ENCODE measurements at regions not wholly inside any gene's neighbourhood (a gene's known extent, or its start where the extent isn't known, plus 50 kb on each side); places are given as distances from the start of the nearest gene placed in this dataset.

- Histone ChIP-seq H3K9me3 (ENCODE audit: control insufficient read depth, insufficient read depth, low read length) (peaks cover 27% of the 10 kb centered on the region), H3K27me3 (ENCODE audit: control insufficient read depth, insufficient read depth, low read length) (no peaks in the 10 kb centered on the region), H3K9ac (ENCODE audit: low read depth, low read length) (no peak overlapping the region), H3K4me3 (ENCODE audit: low read depth, low read length) (no peak overlapping the region), H3K4me1 (ENCODE audit: control insufficient read depth, insufficient read depth, low read length) (no peaks in the 10 kb centered on the region), H3K36me3 (ENCODE audit: control insufficient read depth, insufficient read depth, low read length) (no peaks in the 10 kb centered on the region)
Measured at GRCh38 chr10:90136731-90137316, 435.4 kb downstream of the KIF20B start.

GRCh38 chr10:90138844-90139243 lies 437.5 kb downstream of the KIF20B start:
- Histone ChIP-seq H3K9ac (ENCODE audit: low read depth, low read length) (no peak overlapping the region), H3K4me3 (ENCODE audit: low read depth, low read length) (no peak overlapping the region), H3K9me3 (ENCODE audit: control insufficient read depth, insufficient read depth, low read length) (peaks cover 27% of the 10 kb centered on the region), H3K36me3 (ENCODE audit: control insufficient read depth, insufficient read depth, low read length) (no peaks in the 10 kb centered on the region), H3K27me3 (ENCODE audit: control insufficient read depth, insufficient read depth, low read length) (no peaks in the 10 kb centered on the region), H3K4me1 (ENCODE audit: control insufficient read depth, insufficient read depth, low read length) (no peaks in the 10 kb centered on the region)

- H3K36me3 ChIP-seq (ENCODE audit: control insufficient read depth, insufficient read depth, low read length) = no peaks in the 10 kb centered on the region
- H3K27me3 ChIP-seq (ENCODE audit: control insufficient read depth, insufficient read depth, low read length) = no peaks in the 10 kb centered on the region
- peaks cover 14% of the 10 kb centered on the region for H3K9me3 ChIP-seq (ENCODE audit: control insufficient read depth, insufficient read depth, low read length)
- H3K4me1 ChIP-seq (ENCODE audit: control insufficient read depth, insufficient read depth, low read length) = peaks cover 4% of the 10 kb centered on the region
- H3K9ac ChIP-seq (ENCODE audit: low read depth, low read length) = no peak overlapping the region
- H3K4me3 ChIP-seq (ENCODE audit: low read depth, low read length) = no peak overlapping the region
Measured at GRCh38 chr10:90141791-90142190, 440.4 kb downstream of the KIF20B start.

GRCh38 chr10:90143937-90144336 lies 442.5 kb downstream of the KIF20B start:
- Histone ChIP-seq H3K36me3 (ENCODE audit: control insufficient read depth, insufficient read depth, low read length) (no peaks in the 10 kb centered on the region), H3K9ac (ENCODE audit: low read depth, low read length) (no peak overlapping the region), H3K4me1 (ENCODE audit: control insufficient read depth, insufficient read depth, low read length) (peaks cover 4% of the 10 kb centered on the region), H3K4me3 (ENCODE audit: low read depth, low read length) (no peak overlapping the region), H3K9me3 (ENCODE audit: control insufficient read depth, insufficient read depth, low read length) (no peaks in the 10 kb centered on the region), H3K27me3 (ENCODE audit: control insufficient read depth, insufficient read depth, low read length) (no peaks in the 10 kb centered on the region)

DNA sequence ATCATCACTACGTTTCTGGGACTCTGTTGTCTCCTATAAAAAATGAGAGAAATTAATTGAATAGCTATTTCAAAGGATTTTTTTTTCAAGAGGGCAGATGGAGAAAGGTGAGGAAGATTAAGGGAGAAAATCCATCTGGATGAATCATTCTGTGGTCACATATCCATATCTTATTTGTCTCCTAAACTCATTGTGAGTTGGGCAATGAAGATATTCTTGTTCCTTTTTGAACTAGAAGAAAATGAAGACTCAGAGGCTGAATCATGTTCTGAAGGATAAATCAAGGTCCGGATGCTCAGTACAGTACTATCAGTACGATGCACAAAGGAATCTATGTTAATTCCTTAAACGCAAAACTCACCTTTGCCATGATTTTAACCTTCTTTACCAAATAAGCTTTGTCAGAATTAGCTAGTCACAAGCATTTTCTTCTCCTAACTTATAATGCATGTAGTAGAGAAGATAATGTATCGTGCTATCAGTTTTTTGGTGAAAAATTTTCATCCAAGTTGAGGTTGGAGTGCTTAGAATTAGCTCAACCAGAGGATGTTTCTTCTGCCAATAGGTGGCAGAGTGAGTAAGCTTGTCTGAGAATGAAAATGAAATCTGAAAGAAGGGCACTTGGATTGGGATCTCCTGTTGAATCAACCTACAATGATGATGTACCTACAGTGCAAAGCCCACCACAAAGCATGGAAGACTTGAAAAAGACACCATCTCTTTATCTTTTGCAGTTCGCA lies 446.9 kb downstream of the KIF20B start:
- Histone ChIP-seq H3K9ac (ENCODE audit: low read depth, low read length) (no peak overlapping the region), H3K4me1 (ENCODE audit: control insufficient read depth, insufficient read depth, low read length) (peaks cover 12% of the 10 kb centered on the region), H3K4me3 (ENCODE audit: low read depth, low read length) (no peak overlapping the region), H3K36me3 (ENCODE audit: control insufficient read depth, insufficient read depth, low read length) (no peaks in the 10 kb centered on the region), H3K9me3 (ENCODE audit: control insufficient read depth, insufficient read depth, low read length) (no peaks in the 10 kb centered on the region), H3K27me3 (ENCODE audit: control insufficient read depth, insufficient read depth, low read length) (no peaks in the 10 kb centered on the region)

DNA sequence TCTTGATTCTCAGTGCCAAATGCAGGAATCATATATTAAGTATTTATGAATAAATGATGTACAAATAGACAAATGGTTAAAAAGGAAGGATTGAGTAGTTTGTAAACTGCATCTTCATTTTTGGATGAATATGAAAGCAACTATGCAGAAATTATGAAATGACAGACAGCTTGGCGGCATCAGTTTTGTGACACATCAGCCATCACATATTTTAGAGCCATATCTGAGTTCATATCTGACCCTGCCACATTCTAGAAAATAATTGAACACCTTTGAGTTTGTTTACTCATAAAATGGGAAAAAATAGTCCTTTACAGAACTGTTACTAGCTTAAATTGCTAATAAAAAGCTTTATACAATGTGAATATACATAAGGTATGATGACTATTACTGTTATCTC lies 448.2 kb downstream of the KIF20B start:
- H3K9ac ChIP-seq (ENCODE audit: low read depth, low read length) = no peak overlapping the region
- no peaks in the 10 kb centered on the region for H3K9me3 ChIP-seq (ENCODE audit: control insufficient read depth, insufficient read depth, low read length)
- no peaks in the 10 kb centered on the region for H3K27me3 ChIP-seq (ENCODE audit: control insufficient read depth, insufficient read depth, low read length)
- no peaks in the 10 kb centered on the region for H3K36me3 ChIP-seq (ENCODE audit: control insufficient read depth, insufficient read depth, low read length)
- H3K4me3 ChIP-seq (ENCODE audit: low read depth, low read length) = no peak overlapping the region
- peaks cover 12% of the 10 kb centered on the region for H3K4me1 ChIP-seq (ENCODE audit: control insufficient read depth, insufficient read depth, low read length)

DNA sequence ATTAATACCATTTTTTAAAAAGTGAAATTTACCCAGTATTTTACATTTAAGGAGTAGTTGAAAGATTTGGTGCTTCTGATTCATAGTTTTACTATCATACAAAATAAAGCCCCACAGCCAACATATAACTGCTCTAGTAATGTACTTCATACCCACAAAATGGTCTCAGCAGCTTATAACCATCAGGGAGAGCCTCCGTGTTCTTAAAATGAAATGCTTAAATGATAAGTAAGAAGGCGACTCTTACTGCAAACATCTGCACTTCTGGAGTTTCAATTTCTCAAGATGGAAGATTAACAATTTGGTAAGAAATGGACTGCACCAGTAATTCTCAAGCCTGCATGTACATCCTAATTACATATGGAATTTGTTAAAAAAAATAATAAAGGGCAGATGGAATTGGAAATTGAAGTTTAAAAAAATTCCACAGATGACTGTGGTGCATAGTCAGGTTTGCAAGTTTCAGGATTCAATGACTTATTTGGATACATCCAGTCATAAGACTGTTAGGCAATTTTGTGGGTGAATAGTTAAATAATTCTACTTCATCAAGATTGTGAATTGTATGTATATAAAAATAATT lies 461.0 kb downstream of the KIF20B start:
- no peak overlapping the region for H3K4me3 ChIP-seq (ENCODE audit: low read depth, low read length)
- H3K27me3 ChIP-seq (ENCODE audit: control insufficient read depth, insufficient read depth, low read length) = no peaks in the 10 kb centered on the region
- no peaks in the 10 kb centered on the region for H3K36me3 ChIP-seq (ENCODE audit: control insufficient read depth, insufficient read depth, low read length)
- H3K9ac ChIP-seq (ENCODE audit: low read depth, low read length) = no peak overlapping the region
- H3K4me1 ChIP-seq (ENCODE audit: control insufficient read depth, insufficient read depth, low read length) = no peaks in the 10 kb centered on the region
- no peaks in the 10 kb centered on the region for H3K9me3 ChIP-seq (ENCODE audit: control insufficient read depth, insufficient read depth, low read length)

DNA sequence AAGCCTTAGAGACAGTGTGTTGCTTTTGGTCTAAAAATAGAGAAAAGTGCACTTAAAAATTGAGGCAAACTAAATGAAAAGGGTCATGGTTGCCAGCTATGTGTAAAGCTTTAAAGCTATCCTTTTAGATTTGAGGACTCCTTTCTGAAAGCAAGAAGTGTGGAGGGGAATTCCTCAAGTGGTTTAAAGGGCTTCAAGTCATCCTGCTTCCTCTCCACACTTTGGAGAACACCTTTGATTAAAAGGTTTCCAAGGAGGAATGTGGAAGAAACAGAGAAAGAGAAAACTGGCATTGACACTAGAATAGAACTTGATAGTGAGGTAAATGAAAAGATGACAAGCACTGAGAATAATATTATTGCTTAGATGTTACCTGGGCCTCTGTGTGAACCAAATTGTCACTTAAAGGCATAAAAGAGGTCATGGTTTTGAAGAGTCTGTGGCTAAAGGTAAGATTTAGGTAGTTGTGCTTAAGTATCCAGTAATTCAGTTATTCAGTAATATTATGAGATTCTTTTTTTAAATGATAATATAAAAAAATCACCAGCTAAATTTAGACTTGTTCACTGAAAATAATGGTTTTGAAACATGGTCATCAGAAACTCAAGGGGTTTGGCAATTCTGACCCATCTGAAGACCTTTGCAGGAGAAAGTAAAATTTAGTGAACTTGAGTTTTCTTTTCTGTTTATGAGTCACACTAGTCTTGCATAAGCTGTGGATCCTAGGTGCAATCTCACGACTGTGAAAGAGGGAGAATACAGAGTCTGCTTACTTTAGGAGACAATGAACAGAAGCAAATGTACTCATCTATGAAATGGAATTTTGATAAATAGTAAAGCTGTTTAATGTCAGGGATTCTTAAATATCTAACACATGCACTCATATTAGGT lies 466.0 kb downstream of the KIF20B start:
- H3K27me3 ChIP-seq (ENCODE audit: control insufficient read depth, insufficient read depth, low read length) = no peaks in the 10 kb centered on the region
- no peak overlapping the region for H3K4me3 ChIP-seq (ENCODE audit: low read depth, low read length)
- H3K36me3 ChIP-seq (ENCODE audit: control insufficient read depth, insufficient read depth, low read length) = no peaks in the 10 kb centered on the region
- no peaks in the 10 kb centered on the region for H3K9me3 ChIP-seq (ENCODE audit: control insufficient read depth, insufficient read depth, low read length)
- H3K4me1 ChIP-seq (ENCODE audit: control insufficient read depth, insufficient read depth, low read length) = no peaks in the 10 kb centered on the region
- H3K9ac ChIP-seq (ENCODE audit: low read depth, low read length) = no peak overlapping the region

DNA sequence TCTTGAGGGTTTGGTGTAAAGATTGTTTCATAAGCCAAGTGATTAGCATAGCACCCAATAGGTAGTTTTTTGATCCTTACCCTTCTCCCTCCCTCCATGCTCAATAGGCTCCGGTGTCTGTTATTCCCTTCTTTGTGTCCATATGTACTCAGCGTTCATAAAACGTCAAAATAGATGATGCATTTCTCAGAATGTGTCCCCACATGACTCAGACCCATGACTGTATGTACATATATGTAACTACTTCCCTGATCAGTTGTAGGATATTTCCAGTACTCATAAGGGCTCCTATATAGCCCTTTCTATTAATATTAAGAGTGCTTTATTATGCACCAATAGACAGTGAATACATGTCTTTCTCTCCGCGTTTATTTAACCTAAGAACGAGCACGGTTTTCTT lies 466.9 kb downstream of the KIF20B start:
- H3K9me3 ChIP-seq (ENCODE audit: control insufficient read depth, insufficient read depth, low read length) = no peaks in the 10 kb centered on the region
- no peaks in the 10 kb centered on the region for H3K4me1 ChIP-seq (ENCODE audit: control insufficient read depth, insufficient read depth, low read length)
- no peaks in the 10 kb centered on the region for H3K36me3 ChIP-seq (ENCODE audit: control insufficient read depth, insufficient read depth, low read length)
- H3K9ac ChIP-seq (ENCODE audit: low read depth, low read length) = no peak overlapping the region
- no peak overlapping the region for H3K4me3 ChIP-seq (ENCODE audit: low read depth, low read length)
- H3K27me3 ChIP-seq (ENCODE audit: control insufficient read depth, insufficient read depth, low read length) = no peaks in the 10 kb centered on the region

DNA sequence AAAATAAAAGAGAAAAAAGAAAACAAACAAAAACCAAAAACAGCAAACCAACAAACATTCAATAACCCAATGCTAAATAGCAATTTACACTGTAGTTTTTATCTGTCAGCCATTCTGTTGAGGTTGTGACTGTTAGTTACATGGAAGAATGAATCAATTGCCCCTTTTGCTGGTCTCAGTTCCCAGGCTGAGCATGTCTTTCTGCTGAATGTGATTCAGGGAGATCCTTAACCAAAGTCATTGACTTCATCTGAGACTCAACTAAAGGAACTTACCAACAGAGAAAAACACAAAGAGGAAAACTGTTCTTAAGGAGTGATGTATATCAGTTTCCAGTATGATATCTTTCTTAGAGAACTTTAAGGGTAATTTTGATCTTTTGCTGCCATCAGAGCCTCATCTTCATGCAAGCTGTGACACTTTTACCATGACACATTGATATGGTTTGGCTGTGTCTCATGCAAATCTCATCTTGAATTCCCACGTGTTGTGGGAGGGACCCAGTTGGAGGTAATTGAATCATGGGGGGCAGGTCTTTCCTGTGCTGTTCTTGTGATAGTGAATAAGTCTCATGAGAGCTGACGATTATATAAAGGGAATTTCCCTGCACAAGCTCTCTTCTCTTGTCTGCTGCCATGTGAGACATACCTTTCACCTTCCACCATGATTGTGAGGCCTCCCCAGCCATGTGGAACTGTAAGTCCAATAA lies 469.8 kb downstream of the KIF20B start:
- no peak overlapping the region for H3K4me3 ChIP-seq (ENCODE audit: low read depth, low read length)
- no peaks in the 10 kb centered on the region for H3K4me1 ChIP-seq (ENCODE audit: control insufficient read depth, insufficient read depth, low read length)
- H3K27me3 ChIP-seq (ENCODE audit: control insufficient read depth, insufficient read depth, low read length) = no peaks in the 10 kb centered on the region
- no peak overlapping the region for H3K9ac ChIP-seq (ENCODE audit: low read depth, low read length)
- H3K9me3 ChIP-seq (ENCODE audit: control insufficient read depth, insufficient read depth, low read length) = no peaks in the 10 kb centered on the region
- no peaks in the 10 kb centered on the region for H3K36me3 ChIP-seq (ENCODE audit: control insufficient read depth, insufficient read depth, low read length)

DNA sequence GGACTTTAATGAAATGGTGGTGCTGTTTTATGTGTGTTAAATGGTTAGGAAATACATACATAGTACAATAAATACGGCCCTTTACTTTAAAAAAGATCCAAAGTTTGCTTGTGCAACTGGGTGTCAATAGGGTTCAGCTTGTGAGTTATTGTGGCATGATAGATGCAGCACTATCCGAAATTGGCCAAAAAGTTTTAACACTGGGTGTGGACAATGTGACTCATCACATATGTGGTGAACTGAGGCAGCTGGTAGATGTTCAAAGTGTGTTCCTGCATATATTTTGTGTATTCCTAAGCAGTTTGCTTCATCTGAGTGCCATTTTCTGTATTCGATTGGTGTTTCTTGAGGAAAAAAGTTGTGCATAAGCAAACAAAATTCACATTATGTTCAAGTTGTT lies 473.1 kb downstream of the KIF20B start:
- no peaks in the 10 kb centered on the region for H3K36me3 ChIP-seq (ENCODE audit: control insufficient read depth, insufficient read depth, low read length)
- no peak overlapping the region for H3K9ac ChIP-seq (ENCODE audit: low read depth, low read length)

More for the DNA sequence above, 473.1 kb downstream of the KIF20B start:
- H3K27me3 ChIP-seq (ENCODE audit: control insufficient read depth, insufficient read depth, low read length) = no peaks in the 10 kb centered on the region
- no peaks in the 10 kb centered on the region for H3K4me1 ChIP-seq (ENCODE audit: control insufficient read depth, insufficient read depth, low read length)
- no peaks in the 10 kb centered on the region for H3K9me3 ChIP-seq (ENCODE audit: control insufficient read depth, insufficient read depth, low read length)
- no peak overlapping the region for H3K4me3 ChIP-seq (ENCODE audit: low read depth, low read length)
